ENCODE measurements at regions not wholly inside any gene's neighbourhood (a gene's known extent, or its start where the extent isn't known, plus 50 kb on each side); places are given as distances from the start of the nearest gene placed in this dataset.

GRCh38 chr14:59090572-59090971 lies 97.9 kb upstream of the DAAM1 start:
- no peak for DNase-seq
- no peak overlapping the region for H2AFZ ChIP-seq (ENCODE audit: low read length)
- no peak overlapping the region for H3K4me2 ChIP-seq (ENCODE audit: low read depth, low read length, poor library complexity, severe bottlenecking)
- no peak overlapping the region for H3K27ac ChIP-seq (ENCODE audit: low read length)
- H3K4me3 ChIP-seq (ENCODE audit: low read length), result no peak overlapping the region
- H3K79me2 ChIP-seq (ENCODE audit: low read length), result no peaks in the 10 kb centered on the region
- H4K20me1 ChIP-seq (ENCODE audit: insufficient read depth, low read depth, low read length), result no peaks in the 10 kb centered on the region
- no peaks in the 10 kb centered on the region for H3K9me3 ChIP-seq (ENCODE audit: low read length)
- no peaks in the 10 kb centered on the region for H3K27me3 ChIP-seq (ENCODE audit: low read length)
- no peaks in the 10 kb centered on the region for H3K9me2 ChIP-seq (replicated peaks; ENCODE audit: insufficient read depth, low read length)
- no peaks in the 10 kb centered on the region for H3K36me3 ChIP-seq (ENCODE audit: insufficient read depth, low read length)
- no peak overlapping the region for H3K9ac ChIP-seq (ENCODE audit: low read length)
- H3K4me1 ChIP-seq (ENCODE audit: low read length), result no peaks in the 10 kb centered on the region

GRCh38 chr14:59091404-59091803 lies 97.1 kb upstream of the DAAM1 start:
- no peak for DNase-seq
- Histone ChIP-seq H3K36me3 (ENCODE audit: insufficient read depth, low read length) (no peaks in the 10 kb centered on the region), H3K27me3 (ENCODE audit: low read length) (no peaks in the 10 kb centered on the region), H3K4me1 (ENCODE audit: low read length) (no peaks in the 10 kb centered on the region), H3K27ac (ENCODE audit: low read length) (no peak overlapping the region), H3K9me2 (replicated peaks; ENCODE audit: insufficient read depth, low read length) (no peaks in the 10 kb centered on the region), H4K20me1 (ENCODE audit: insufficient read depth, low read depth, low read length) (no peaks in the 10 kb centered on the region), H3K4me2 (ENCODE audit: low read depth, low read length, poor library complexity, severe bottlenecking) (no peak overlapping the region), H3K4me3 (ENCODE audit: low read length) (no peak overlapping the region), H3K79me2 (ENCODE audit: low read length) (no peaks in the 10 kb centered on the region), H3K9me3 (ENCODE audit: low read length) (no peaks in the 10 kb centered on the region), H3K9ac (ENCODE audit: low read length) (no peak overlapping the region), H2AFZ (ENCODE audit: low read length) (no peak overlapping the region)

- H3K27me3 ChIP-seq (ENCODE audit: low read length), result no peaks in the 10 kb centered on the region
- H3K9ac ChIP-seq (ENCODE audit: low read length), result no peak overlapping the region
- no peaks in the 10 kb centered on the region for H4K20me1 ChIP-seq (ENCODE audit: insufficient read depth, low read depth, low read length)
- no peak overlapping the region for H3K27ac ChIP-seq (ENCODE audit: low read length)
- H3K36me3 ChIP-seq (ENCODE audit: insufficient read depth, low read length), result no peaks in the 10 kb centered on the region
- no peaks in the 10 kb centered on the region for H3K79me2 ChIP-seq (ENCODE audit: low read length)
- H3K9me3 ChIP-seq (ENCODE audit: low read length), result no peaks in the 10 kb centered on the region
- no peak overlapping the region for H3K4me3 ChIP-seq (ENCODE audit: low read length)
- DNase-seq, result no peak
- no peak overlapping the region for H3K4me2 ChIP-seq (ENCODE audit: low read depth, low read length, poor library complexity, severe bottlenecking)
- no peaks in the 10 kb centered on the region for H3K4me1 ChIP-seq (ENCODE audit: low read length)
- H2AFZ ChIP-seq (ENCODE audit: low read length), result no peak overlapping the region
- H3K9me2 ChIP-seq (replicated peaks; ENCODE audit: insufficient read depth, low read length), result no peaks in the 10 kb centered on the region
Observed at GRCh38 chr14:59091976-59092375, 96.5 kb upstream of the DAAM1 start.

- Histone ChIP-seq H3K27me3 (ENCODE audit: low read length) (no peaks in the 10 kb centered on the region), H3K9me2 (replicated peaks; ENCODE audit: insufficient read depth, low read length) (no peaks in the 10 kb centered on the region), H3K36me3 (ENCODE audit: insufficient read depth, low read length) (no peaks in the 10 kb centered on the region), H3K4me3 (ENCODE audit: low read length) (no peak overlapping the region), H3K9ac (ENCODE audit: low read length) (no peak overlapping the region), H3K4me1 (ENCODE audit: low read length) (no peaks in the 10 kb centered on the region), H3K79me2 (ENCODE audit: low read length) (no peaks in the 10 kb centered on the region), H3K4me2 (ENCODE audit: low read depth, low read length, poor library complexity, severe bottlenecking) (no peak overlapping the region), H4K20me1 (ENCODE audit: insufficient read depth, low read depth, low read length) (no peaks in the 10 kb centered on the region), H3K27ac (ENCODE audit: low read length) (no peak overlapping the region), H2AFZ (ENCODE audit: low read length) (no peak overlapping the region), H3K9me3 (ENCODE audit: low read length) (no peaks in the 10 kb centered on the region)
- DNase-seq, result no peak
Observed at GRCh38 chr14:59093902-59094301, 94.6 kb upstream of the DAAM1 start.

GRCh38 chr14:59096303-59096702 lies 92.2 kb upstream of the DAAM1 start:
- no peak overlapping the region for H3K9ac ChIP-seq (ENCODE audit: low read length)

GRCh38 chr14:59097681-59098080 lies 90.8 kb upstream of the DAAM1 start:
- H3K27ac ChIP-seq (ENCODE audit: low read length), result no peak overlapping the region
- H2AFZ ChIP-seq (ENCODE audit: low read length), result no peak overlapping the region
- no peaks in the 10 kb centered on the region for H3K79me2 ChIP-seq (ENCODE audit: low read length)
- H3K27me3 ChIP-seq (ENCODE audit: low read length), result no peaks in the 10 kb centered on the region
- H3K9me2 ChIP-seq (replicated peaks; ENCODE audit: insufficient read depth, low read length), result no peaks in the 10 kb centered on the region
- H3K9me3 ChIP-seq (ENCODE audit: low read length), result no peaks in the 10 kb centered on the region
- no peaks in the 10 kb centered on the region for H3K4me1 ChIP-seq (ENCODE audit: low read length)
- H4K20me1 ChIP-seq (ENCODE audit: insufficient read depth, low read depth, low read length), result no peaks in the 10 kb centered on the region
- H3K4me3 ChIP-seq (ENCODE audit: low read length), result no peak overlapping the region
- DNase-seq, result no peak
- no peak overlapping the region for H3K4me2 ChIP-seq (ENCODE audit: low read depth, low read length, poor library complexity, severe bottlenecking)
- H3K9ac ChIP-seq (ENCODE audit: low read length), result no peak overlapping the region
- no peaks in the 10 kb centered on the region for H3K36me3 ChIP-seq (ENCODE audit: insufficient read depth, low read length)

More at GRCh38 chr14:59096303-59096702, 92.2 kb upstream of the DAAM1 start:
- no peak overlapping the region for H3K27ac ChIP-seq (ENCODE audit: low read length)
- H3K27me3 ChIP-seq (ENCODE audit: low read length), result no peaks in the 10 kb centered on the region
- no peaks in the 10 kb centered on the region for H3K4me1 ChIP-seq (ENCODE audit: low read length)
- H2AFZ ChIP-seq (ENCODE audit: low read length), result no peak overlapping the region
- H3K79me2 ChIP-seq (ENCODE audit: low read length), result no peaks in the 10 kb centered on the region
- DNase-seq, result no peak
- H3K4me3 ChIP-seq (ENCODE audit: low read length), result no peak overlapping the region
- H4K20me1 ChIP-seq (ENCODE audit: insufficient read depth, low read depth, low read length), result no peaks in the 10 kb centered on the region
- no peak overlapping the region for H3K4me2 ChIP-seq (ENCODE audit: low read depth, low read length, poor library complexity, severe bottlenecking)
- H3K9me2 ChIP-seq (replicated peaks; ENCODE audit: insufficient read depth, low read length), result no peaks in the 10 kb centered on the region
- no peaks in the 10 kb centered on the region for H3K36me3 ChIP-seq (ENCODE audit: insufficient read depth, low read length)
- no peaks in the 10 kb centered on the region for H3K9me3 ChIP-seq (ENCODE audit: low read length)

GRCh38 chr14:59098377-59098776 lies 90.1 kb upstream of the DAAM1 start:
- Histone ChIP-seq H3K27me3 (ENCODE audit: low read length) (no peaks in the 10 kb centered on the region), H3K4me1 (ENCODE audit: low read length) (no peaks in the 10 kb centered on the region), H3K4me3 (ENCODE audit: low read length) (no peak overlapping the region), H3K36me3 (ENCODE audit: insufficient read depth, low read length) (no peaks in the 10 kb centered on the region), H3K79me2 (ENCODE audit: low read length) (no peaks in the 10 kb centered on the region), H3K9me2 (replicated peaks; ENCODE audit: insufficient read depth, low read length) (no peaks in the 10 kb centered on the region), H4K20me1 (ENCODE audit: insufficient read depth, low read depth, low read length) (no peaks in the 10 kb centered on the region), H3K9ac (ENCODE audit: low read length) (no peak overlapping the region), H2AFZ (ENCODE audit: low read length) (no peak overlapping the region), H3K9me3 (ENCODE audit: low read length) (no peaks in the 10 kb centered on the region), H3K4me2 (ENCODE audit: low read depth, low read length, poor library complexity, severe bottlenecking) (no peak overlapping the region), H3K27ac (ENCODE audit: low read length) (no peak overlapping the region)
- DNase-seq, result no peak

- no peaks in the 10 kb centered on the region for H3K79me2 ChIP-seq (ENCODE audit: low read length)
- no peak overlapping the region for H3K27ac ChIP-seq (ENCODE audit: low read length)
- DNase-seq, result no peak
- no peaks in the 10 kb centered on the region for H3K36me3 ChIP-seq (ENCODE audit: insufficient read depth, low read length)
- H3K9me2 ChIP-seq (replicated peaks; ENCODE audit: insufficient read depth, low read length), result no peaks in the 10 kb centered on the region
- no peak overlapping the region for H3K4me3 ChIP-seq (ENCODE audit: low read length)
- H3K9ac ChIP-seq (ENCODE audit: low read length), result no peak overlapping the region
- H3K9me3 ChIP-seq (ENCODE audit: low read length), result no peaks in the 10 kb centered on the region
- H4K20me1 ChIP-seq (ENCODE audit: insufficient read depth, low read depth, low read length), result no peaks in the 10 kb centered on the region
- no peaks in the 10 kb centered on the region for H3K4me1 ChIP-seq (ENCODE audit: low read length)
- H3K27me3 ChIP-seq (ENCODE audit: low read length), result no peaks in the 10 kb centered on the region
- H2AFZ ChIP-seq (ENCODE audit: low read length), result no peak overlapping the region
- no peak overlapping the region for H3K4me2 ChIP-seq (ENCODE audit: low read depth, low read length, poor library complexity, severe bottlenecking)
Observed at GRCh38 chr14:59100205-59100604, 88.3 kb upstream of the DAAM1 start.

GRCh38 chr14:59101476-59101875 lies 87.0 kb upstream of the DAAM1 start:
- H2AFZ ChIP-seq (ENCODE audit: low read length), result no peak overlapping the region
- H3K27ac ChIP-seq (ENCODE audit: low read length), result no peak overlapping the region
- no peaks in the 10 kb centered on the region for H3K9me3 ChIP-seq (ENCODE audit: low read length)
- H3K36me3 ChIP-seq (ENCODE audit: insufficient read depth, low read length), result no peaks in the 10 kb centered on the region
- H3K9ac ChIP-seq (ENCODE audit: low read length), result no peak overlapping the region
- H3K9me2 ChIP-seq (replicated peaks; ENCODE audit: insufficient read depth, low read length), result no peaks in the 10 kb centered on the region
- H3K79me2 ChIP-seq (ENCODE audit: low read length), result no peaks in the 10 kb centered on the region
- H3K4me2 ChIP-seq (ENCODE audit: low read depth, low read length, poor library complexity, severe bottlenecking), result no peak overlapping the region
- no peak overlapping the region for H3K4me3 ChIP-seq (ENCODE audit: low read length)
- H3K4me1 ChIP-seq (ENCODE audit: low read length), result no peaks in the 10 kb centered on the region
- H3K27me3 ChIP-seq (ENCODE audit: low read length), result no peaks in the 10 kb centered on the region
- no peak for DNase-seq
- no peaks in the 10 kb centered on the region for H4K20me1 ChIP-seq (ENCODE audit: insufficient read depth, low read depth, low read length)

Measured in Karpas-422 (cell line).